Peyer's patch (tissue), 4 donors: ENCODE measurements at regions not wholly inside any gene's neighbourhood (a gene's known extent, or its start where the extent isn't known, plus 50 kb on each side); places are given as distances from the start of the nearest gene placed in this dataset.

Source experiments
- CTCF ChIP-seq, 6 experiments: fragments of 450-650 bp in 4 of 6; fragments of 200-600 bp in 2 of 6; sonication (generic) in 1 of 6; IDR thresholded peaks; one replicate each; pipeline ENCODE4 v1.5.1; 2017 to 2019; ENCODE audit warnings: antibody characterized with exemption in 6 of 6, mild to moderate bottlenecking in 3 of 6, moderate library complexity in 1 of 6
- POLR2A ChIP-seq, 2 donors: fragments of 450-650 bp; IDR thresholded peaks; one replicate each; pipeline ENCODE4 v1.5.1; 2017; ENCODE audit warnings: antibody characterized with exemption in 2 of 2, mild to moderate bottlenecking in 2 of 2, moderate library complexity in 2 of 2

- TF ChIP-seq POLR2A (IDR thresholded peaks at IDR 0.05) (no peak), CTCF (IDR thresholded peaks at IDR 0.05) (no peak)
These were observed 525.9 kb upstream of the ZNF608 start for GRCh38 chr5:125272357-125272756.
